Breast epithelium (tissue), 4 donors: ENCODE measurements at regions not wholly inside any gene's neighbourhood (a gene's known extent, or its start where the extent isn't known, plus 50 kb on each side); places are given as distances from the start of the nearest gene placed in this dataset.

Source experiments
- DNase-seq, 2 donors: peaks; one replicate each; pipeline ENCODE4 v3.0.0-alpha.2; 2019; ENCODE audit warnings: low spot score in 2 of 2
- H3K27ac ChIP-seq, 2 donors: fragments of 200-600 bp; sonication (generic) in 1 of 2; one replicate each; pipeline ENCODE4 v1.5.1; 2016 to 2019; ENCODE audit warnings: mild to moderate bottlenecking in 1 of 2
- H3K27me3 ChIP-seq, 2 donors: fragments of 200-600 bp; sonication (generic) in 1 of 2; one replicate each; pipeline versions ENCODE4 v1.5.1 to v1.6.0; 2017 to 2019; ENCODE audit warnings: control low read depth in 1 of 2, mild to moderate bottlenecking in 1 of 2
- H3K36me3 ChIP-seq: fragments of 200-600 bp; one replicate; pipeline ENCODE4 v1.5.1; 2019
- H3K4me1 ChIP-seq, 2 donors: fragments of 200-600 bp; sonication (generic); one replicate each; pipeline ENCODE4 v1.5.1; 2016 to 2019; ENCODE audit warnings: control low read depth in 1 of 2
- H3K4me3 ChIP-seq, 3 donors: fragments of 200-600 bp; sonication (generic); 1 replicate in 2 of 3; 2 replicates in 1 of 3; pipeline ENCODE4 v1.5.1; 2016 to 2019; ENCODE audit warnings: mild to moderate bottlenecking in 3 of 3, moderate library complexity in 2 of 3
- H3K9me3 ChIP-seq, 2 donors: fragments of 200-600 bp; sonication (generic) in 1 of 2; one replicate each; pipeline ENCODE4 v1.5.1; 2016 to 2019; ENCODE audit warnings: control low read depth in 1 of 2
- POLR2A ChIP-seq: fragments of 450-650 bp; IDR thresholded peaks from one replicate; pipeline ENCODE4 v1.6.1; 2016; ENCODE audit warnings: antibody characterized with exemption, mild to moderate bottlenecking, moderate library complexity
- POLR2AphosphoS5 ChIP-seq, 3 donors: sonication (generic); formaldehyde crosslinking; IDR thresholded peaks; one replicate each; pipeline ENCODE4 v1.6.1; 2017; ENCODE audit warnings: antibody characterized with exemption in 3 of 3
- intact Hi-C: fragments of 100-400 bp; cut with DNase I; formaldehyde crosslinking; loops from one replicate; pipeline ENCODE4 v1.15.1; 2023; ENCODE audit warnings: low total_unique reads
- TF ChIP-seq, protein P1 (sequence below), 3 donors: fragments of 450-650 bp; IDR thresholded peaks; one replicate each; pipeline ENCODE4 v1.5.1; 2016 to 2017; ENCODE audit warnings: antibody characterized with exemption in 3 of 3, mild to moderate bottlenecking in 3 of 3, moderate library complexity in 3 of 3

DNA sequence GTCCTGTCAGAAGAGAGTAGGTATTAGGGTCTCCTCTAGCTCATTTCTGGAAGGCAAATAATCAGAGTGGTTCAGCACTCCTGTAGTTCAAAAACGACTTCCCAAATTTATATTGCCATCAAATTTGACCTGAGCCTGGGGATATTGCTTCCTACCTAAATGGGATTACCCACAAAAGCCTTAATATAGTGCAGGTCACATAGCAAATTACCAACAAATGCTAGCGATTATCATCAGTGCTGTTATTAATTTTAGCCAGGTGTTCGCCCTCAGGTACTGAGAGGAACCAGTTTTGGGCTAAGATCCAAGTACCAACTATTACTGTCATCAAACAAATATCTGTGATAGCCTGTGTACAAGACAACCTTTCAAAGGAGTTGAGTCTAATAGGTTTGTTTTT is 661.8 kb upstream of the PTBP2 start:
- Histone ChIP-seq H3K4me1 (no peaks in the 10 kb centered on the region), H3K4me3 (no peak overlapping the region), H3K36me3 (no peaks in the 10 kb centered on the region), H3K27ac (no peak overlapping the region), H3K27me3 (no peaks in the 10 kb centered on the region), H3K9me3 (no peaks in the 10 kb centered on the region)
- no peak for DNase-seq
- TF ChIP-seq, protein P1, sequence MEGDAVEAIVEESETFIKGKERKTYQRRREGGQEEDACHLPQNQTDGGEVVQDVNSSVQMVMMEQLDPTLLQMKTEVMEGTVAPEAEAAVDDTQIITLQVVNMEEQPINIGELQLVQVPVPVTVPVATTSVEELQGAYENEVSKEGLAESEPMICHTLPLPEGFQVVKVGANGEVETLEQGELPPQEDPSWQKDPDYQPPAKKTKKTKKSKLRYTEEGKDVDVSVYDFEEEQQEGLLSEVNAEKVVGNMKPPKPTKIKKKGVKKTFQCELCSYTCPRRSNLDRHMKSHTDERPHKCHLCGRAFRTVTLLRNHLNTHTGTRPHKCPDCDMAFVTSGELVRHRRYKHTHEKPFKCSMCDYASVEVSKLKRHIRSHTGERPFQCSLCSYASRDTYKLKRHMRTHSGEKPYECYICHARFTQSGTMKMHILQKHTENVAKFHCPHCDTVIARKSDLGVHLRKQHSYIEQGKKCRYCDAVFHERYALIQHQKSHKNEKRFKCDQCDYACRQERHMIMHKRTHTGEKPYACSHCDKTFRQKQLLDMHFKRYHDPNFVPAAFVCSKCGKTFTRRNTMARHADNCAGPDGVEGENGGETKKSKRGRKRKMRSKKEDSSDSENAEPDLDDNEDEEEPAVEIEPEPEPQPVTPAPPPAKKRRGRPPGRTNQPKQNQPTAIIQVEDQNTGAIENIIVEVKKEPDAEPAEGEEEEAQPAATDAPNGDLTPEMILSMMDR (IDR thresholded peaks at IDR 0.05): no peak
- TF ChIP-seq POLR2AphosphoS5 (IDR thresholded peaks at IDR 0.05): no peak
- TF ChIP-seq POLR2A: no peak
- intact Hi-C loops: no loop called here

GRCh38 chr1:96060621-96061020 is 661.0 kb upstream of the PTBP2 start:
- intact Hi-C loops: no loop called here
- H3K4me1 ChIP-seq: no peaks in the 10 kb centered on the region

DNA sequence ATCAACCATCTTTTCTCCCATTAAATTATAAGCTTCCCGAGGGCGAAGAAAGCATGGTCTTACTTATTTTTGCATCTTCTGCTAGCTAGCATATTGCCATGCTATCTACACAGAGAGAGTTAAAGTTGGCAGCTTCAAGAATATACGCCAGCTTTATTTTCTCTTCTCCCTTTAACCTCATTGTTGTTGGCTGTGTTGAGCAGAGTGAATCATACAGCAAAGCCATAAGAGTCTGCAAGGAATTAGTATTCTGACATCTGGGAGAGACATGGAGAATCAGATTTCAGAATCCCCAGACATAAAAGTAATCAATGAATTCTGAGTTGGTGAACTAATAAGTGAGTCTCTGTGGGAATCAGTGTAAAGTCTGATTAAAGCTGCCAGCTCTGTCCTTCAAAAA is 649.6 kb upstream of the PTBP2 start:
- Histone ChIP-seq H3K27me3 (no peaks in the 10 kb centered on the region), H3K27ac (no peak overlapping the region), H3K4me3 (no peak overlapping the region), H3K4me1 (no peaks in the 10 kb centered on the region), H3K36me3 (no peaks in the 10 kb centered on the region), H3K9me3 (no peaks in the 10 kb centered on the region)
- no peak for TF ChIP-seq POLR2A
- no peak for TF ChIP-seq POLR2AphosphoS5 (IDR thresholded peaks at IDR 0.05)
- TF ChIP-seq, protein P1 (IDR thresholded peaks at IDR 0.05): no peak
- no peak for DNase-seq
- intact Hi-C loops: no loop called here

More at GRCh38 chr1:96060621-96061020, 661.0 kb upstream of the PTBP2 start:
- DNase-seq: no peak
- TF ChIP-seq, protein P1 (IDR thresholded peaks at IDR 0.05): no peak
- no peak for TF ChIP-seq POLR2AphosphoS5 (IDR thresholded peaks at IDR 0.05)
- TF ChIP-seq POLR2A: no peak
- no peak overlapping the region for H3K27ac ChIP-seq
- H3K36me3 ChIP-seq: no peaks in the 10 kb centered on the region
- H3K27me3 ChIP-seq: no peaks in the 10 kb centered on the region
- no peak overlapping the region for H3K4me3 ChIP-seq
- no peaks in the 10 kb centered on the region for H3K9me3 ChIP-seq

DNA sequence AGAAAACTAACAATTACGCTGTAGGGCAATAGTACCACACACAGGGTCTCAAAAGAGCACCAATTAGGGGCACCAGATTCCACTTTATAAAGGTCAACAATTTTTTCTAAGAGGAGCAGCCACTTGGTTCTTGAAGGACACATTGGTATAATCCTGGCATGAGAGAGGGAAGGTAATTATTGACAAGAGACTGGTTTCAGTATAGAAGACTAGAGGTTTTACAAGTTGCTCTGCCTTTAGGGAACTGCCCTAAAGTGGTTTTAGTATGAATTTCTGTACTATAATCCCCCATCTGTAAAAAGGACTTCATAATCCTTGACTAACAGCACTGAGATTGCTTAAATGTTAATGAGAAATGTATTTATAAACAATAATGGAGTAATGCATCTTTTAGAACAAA is 648.5 kb upstream of the PTBP2 start:
- no peak overlapping the region for H3K27ac ChIP-seq
- intact Hi-C loops: no loop called here

DNA sequence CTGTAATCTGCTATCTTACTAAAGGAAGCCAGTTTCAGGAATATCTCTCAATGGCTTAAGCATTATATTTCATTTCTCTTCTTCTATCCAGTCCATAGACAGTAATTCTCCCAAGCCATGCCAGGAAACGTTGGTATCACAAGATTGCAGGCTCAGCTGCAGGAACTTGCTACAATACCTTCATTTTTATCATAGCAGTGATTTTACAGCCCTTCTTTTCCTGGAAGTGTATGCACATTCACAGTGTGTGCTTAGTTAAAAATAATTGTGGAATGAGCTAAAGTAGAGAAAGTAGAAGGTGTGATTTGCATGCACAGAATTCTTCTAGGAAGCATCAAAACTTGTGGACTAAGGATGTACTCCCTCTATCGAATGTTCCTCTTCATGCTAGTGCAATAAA is 647.2 kb upstream of the PTBP2 start:
- no peaks in the 10 kb centered on the region for H3K27me3 ChIP-seq
- H3K36me3 ChIP-seq: no peaks in the 10 kb centered on the region
- H3K4me3 ChIP-seq: no peak overlapping the region
- intact Hi-C loops: no loop called here
- H3K9me3 ChIP-seq: no peaks in the 10 kb centered on the region
- no peaks in the 10 kb centered on the region for H3K4me1 ChIP-seq
- DNase-seq: no peak
- no peak overlapping the region for H3K27ac ChIP-seq
- no peak for TF ChIP-seq POLR2A
- TF ChIP-seq, protein P1 (IDR thresholded peaks at IDR 0.05): no peak
- no peak for TF ChIP-seq POLR2AphosphoS5 (IDR thresholded peaks at IDR 0.05)

More for the DNA sequence above, 648.5 kb upstream of the PTBP2 start:
- Histone ChIP-seq H3K9me3 (no peaks in the 10 kb centered on the region), H3K4me1 (no peaks in the 10 kb centered on the region), H3K36me3 (no peaks in the 10 kb centered on the region), H3K27me3 (no peaks in the 10 kb centered on the region), H3K4me3 (no peak overlapping the region)
- no peak for DNase-seq
- TF ChIP-seq POLR2A (no peak), POLR2AphosphoS5 (IDR thresholded peaks at IDR 0.05) (no peak)
- TF ChIP-seq, protein P1 (IDR thresholded peaks at IDR 0.05): no peak
